GM12878 (cell line): ENCODE measurements at regions not wholly inside any gene's neighbourhood (a gene's known extent, or its start where the extent isn't known, plus 50 kb on each side); places are given as distances from the start of the nearest gene placed in this dataset.

Experiments
- ATAC-seq: fragments of 200-7000 bp; cut with Tn5 transposase; 3 replicates; pipeline ENCODE4 v1.9.1; 2020; ENCODE audit warnings: mild to moderate bottlenecking, moderate library complexity
- BruUV-seq: library from RNA; stranded (reverse); fragments of 400-500 nt; replicated peaks from 2 replicates; lab custom pipeline; 2021; lab: Mats Ljungman, UMichigan
- CTCF ChIA-PET: fragments of 300-600 bp; sonication (Branson Sonifier 250); formaldehyde crosslinking; extraction: SDS; loops from one replicate; lab custom pipeline; 2021; ENCODE audit warnings: inconsistent platforms; lab: Yijun Ruan, JAX
- POLR2A ChIA-PET: fragments of 350-600 bp; formaldehyde crosslinking; extraction: SDS; loops from one replicate; lab custom pipeline; 2021; ENCODE audit warnings: inconsistent platforms; lab: Charles Lee
- RAD21 ChIA-PET: fragments of 300-600 bp; sonication (Branson Sonifier 250); formaldehyde crosslinking; loops from one replicate; lab custom pipeline; 2023; ENCODE audit warnings: antibody characterized with exemption; ENCODE audit not compliant: unreplicated experiment; lab: Charles Lee
- SMC1A ChIA-PET: fragments of 300-600 bp; sonication (Branson Sonifier 250); formaldehyde crosslinking; loops from one replicate; lab custom pipeline; 2023; ENCODE audit not compliant: unreplicated experiment, uncharacterized antibody; lab: Charles Lee
- DNase-seq: peaks from one replicate; pipeline ENCODE4 v3.0.0-alpha.2; 2011; ENCODE audit warnings: low read depth, low spot score
- FAIRE-seq: peaks from 3 replicates; lab custom pipeline; 2011; peaks lifted over from hg19 to GRCh38; lab: Jason Lieb, UNC
- H2AFZ ChIP-seq: 2 replicates; pipeline ENCODE4 v1.6.0; 2011; ENCODE audit warnings: low read depth, low read length, control low read depth; ENCODE audit not compliant: control insufficient read depth
- H3K27ac ChIP-seq: 2 replicates; pipeline ENCODE4 v1.5.1; 2011; ENCODE audit warnings: control low read depth; ENCODE audit not compliant: control insufficient read depth, insufficient read depth
- H3K27me3 ChIP-seq, 2 experiments: replicated peaks in 1 of 2; 2 replicates each; pipeline versions ENCODE4 v1.6.0 to v1.6.1; 2011; ENCODE audit warnings: low read length in 1 of 2; ENCODE audit not compliant: control insufficient read depth in 2 of 2, insufficient read depth in 2 of 2
- H3K36me3 ChIP-seq, 2 experiments: 2 replicates each; pipeline ENCODE4 v1.5.1; 2011; ENCODE audit warnings: low read length in 1 of 2; ENCODE audit not compliant: control insufficient read depth in 2 of 2, insufficient read depth in 2 of 2
- H3K4me1 ChIP-seq: 2 replicates; pipeline ENCODE4 v1.6.1; 2011; ENCODE audit warnings: mild to moderate bottlenecking, low read length, moderate library complexity, mixed read lengths; ENCODE audit not compliant: control insufficient read depth, insufficient read depth
- H3K4me2 ChIP-seq: 2 replicates; pipeline ENCODE4 v1.6.0; 2011; ENCODE audit warnings: control low read depth; ENCODE audit not compliant: control insufficient read depth, insufficient read depth
- H3K4me3 ChIP-seq: fragments of 200-600 bp; sonication (generic); 2 replicates; pipeline ENCODE4 v1.5.1; 2016
- H3K79me2 ChIP-seq: 2 replicates; pipeline ENCODE4 v1.6.0; 2011; ENCODE audit warnings: low read length; ENCODE audit not compliant: control insufficient read depth, insufficient read depth
- H3K9ac ChIP-seq: 2 replicates; pipeline ENCODE4 v1.8.0; 2011; ENCODE audit warnings: low read length, control low read depth, mixed read lengths; ENCODE audit not compliant: control insufficient read depth, insufficient read depth
- H3K9me3 ChIP-seq: replicated peaks from 3 replicates; pipeline ENCODE4 v1.5.1; 2011; ENCODE audit warnings: mild to moderate bottlenecking, low read length; ENCODE audit not compliant: control insufficient read depth, insufficient read depth
- H4K20me1 ChIP-seq: 2 replicates; pipeline ENCODE4 v1.6.0; 2011; ENCODE audit not compliant: control insufficient read depth, insufficient read depth
- ATF7 ChIP-seq: fragments of 450-650 bp; IDR thresholded peaks from 2 replicates; pipeline ENCODE4 v1.6.1; 2016; ENCODE audit warnings: low read depth, mild to moderate bottlenecking
- BACH1 ChIP-seq: fragments of 450-650 bp; IDR thresholded peaks from 2 replicates; pipeline ENCODE4 v1.6.1; 2017; ENCODE audit warnings: mild to moderate bottlenecking, borderline replicate concordance
- ETV6 ChIP-seq, 2 experiments: fragments of 450-650 bp in 1 of 2; IDR thresholded peaks in 1 of 2; conservative IDR thresholded peaks in 1 of 2; 2 replicates each; pipeline ENCODE4 v1.6.1; 2014; ENCODE audit warnings: antibody characterized with exemption in 1 of 2, borderline replicate concordance in 1 of 2, low read depth in 1 of 2, mild to moderate bottlenecking in 1 of 2, moderate library complexity in 1 of 2
- FOXK2 ChIP-seq: fragments of 450-650 bp; IDR thresholded peaks from 2 replicates; pipeline ENCODE4 v1.6.1; 2017; ENCODE audit warnings: mild to moderate bottlenecking, moderate library complexity
- MEF2B ChIP-seq: fragments of 450-650 bp; IDR thresholded peaks from 2 replicates; pipeline ENCODE4 v1.6.1; 2018; ENCODE audit warnings: mild to moderate bottlenecking, moderate library complexity; ENCODE audit not compliant: partially characterized antibody, poor library complexity, severe bottlenecking
- ZSCAN29 ChIP-seq: fragments of 450-650 bp; IDR thresholded peaks from 2 replicates; pipeline ENCODE4 v1.6.1; 2017; ENCODE audit warnings: mild to moderate bottlenecking, moderate library complexity
- WGBS: methylation state at CpG from one replicate; pipeline ENCODE4 v1.1.6; 2016; ENCODE audit warnings: low lambda C conversion rate; ENCODE audit not compliant: insufficient replicate concordance, insufficient coverage; ENCODE audit errors: missing lambda C conversion rate; 5-methylcytosine and 5-hydroxymethylcytosine counted together
- in situ Hi-C: fragments of 300-500 bp; cut with MboI; formaldehyde crosslinking; loops from 9 replicates; pipeline ENCODE4 v1.14.3; 2018; ENCODE audit warnings: mixed read lengths
- intact Hi-C: fragments of 100-400 bp; cut with micrococcal nuclease; formaldehyde crosslinking; loops from one replicate; pipeline ENCODE4 v1.14.2; 2022; ENCODE audit not compliant: unreplicated experiment
- TF ChIP-seq, protein P1 (sequence below): IDR thresholded peaks from 2 replicates; pipeline ENCODE4 v1.6.1; 2012; ENCODE audit warnings: low read depth, low read length, improper control_type of control experiment
- TF ChIP-seq, protein P2 (sequence below): IDR thresholded peaks from 2 replicates; pipeline ENCODE4 v1.6.1; 2012; ENCODE audit warnings: low read length, inconsistent platforms
- TF ChIP-seq, protein P3 (sequence below): IDR thresholded peaks from 2 replicates; pipeline ENCODE4 v1.6.1; 2012; ENCODE audit warnings: improper control_type of control experiment, low read depth, low read length; ENCODE audit not compliant: insufficient replicate concordance

DNA sequence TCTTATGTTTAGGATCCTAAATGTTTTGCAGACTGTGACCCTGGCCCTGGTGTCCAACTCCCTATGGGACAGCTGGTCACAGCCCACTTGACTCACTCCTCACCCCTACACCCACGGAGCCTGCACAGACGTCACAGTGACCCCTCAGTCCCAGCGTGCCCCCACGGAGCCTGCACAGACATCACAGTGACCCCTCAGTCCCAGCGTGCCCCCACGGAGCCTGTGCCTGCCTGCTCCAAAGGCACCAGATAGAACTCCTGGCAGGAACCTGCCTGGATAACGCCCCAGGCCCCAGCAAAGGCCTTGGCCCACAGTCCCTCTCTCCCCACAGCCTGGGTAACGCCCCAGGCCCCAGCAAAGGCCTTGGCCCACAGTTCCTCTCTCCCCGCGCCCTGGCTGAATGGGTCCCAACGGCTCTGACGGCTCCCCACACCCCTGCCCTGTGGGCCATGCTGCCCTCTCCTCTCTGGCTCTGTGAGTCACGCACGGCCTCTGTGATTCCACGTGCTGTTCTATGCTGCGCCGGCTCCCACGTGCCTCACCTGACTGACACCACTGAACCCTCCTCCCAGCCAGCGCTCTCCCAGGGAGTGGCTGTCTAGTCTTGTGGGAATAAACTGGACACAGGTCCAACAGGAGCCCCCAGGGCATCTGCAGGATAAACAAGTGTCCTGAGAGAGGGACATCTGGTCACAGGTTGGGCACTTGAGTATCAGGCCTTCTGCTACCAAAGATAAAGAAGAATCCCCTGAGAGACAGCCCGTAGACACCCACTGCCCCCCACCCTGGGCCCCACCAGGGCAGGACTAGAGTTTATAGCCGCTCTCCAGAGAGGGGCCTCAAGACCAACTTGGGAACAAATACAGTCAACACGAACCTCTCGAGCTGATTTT lies 250.3 kb downstream of the BRD1 start:
- no peak for TF ChIP-seq FOXK2
- no peak for TF ChIP-seq MEF2B
- TF ChIP-seq, protein P1, sequence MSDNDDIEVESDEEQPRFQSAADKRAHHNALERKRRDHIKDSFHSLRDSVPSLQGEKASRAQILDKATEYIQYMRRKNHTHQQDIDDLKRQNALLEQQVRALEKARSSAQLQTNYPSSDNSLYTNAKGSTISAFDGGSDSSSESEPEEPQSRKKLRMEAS, result no peak
- TF ChIP-seq, protein P2, sequence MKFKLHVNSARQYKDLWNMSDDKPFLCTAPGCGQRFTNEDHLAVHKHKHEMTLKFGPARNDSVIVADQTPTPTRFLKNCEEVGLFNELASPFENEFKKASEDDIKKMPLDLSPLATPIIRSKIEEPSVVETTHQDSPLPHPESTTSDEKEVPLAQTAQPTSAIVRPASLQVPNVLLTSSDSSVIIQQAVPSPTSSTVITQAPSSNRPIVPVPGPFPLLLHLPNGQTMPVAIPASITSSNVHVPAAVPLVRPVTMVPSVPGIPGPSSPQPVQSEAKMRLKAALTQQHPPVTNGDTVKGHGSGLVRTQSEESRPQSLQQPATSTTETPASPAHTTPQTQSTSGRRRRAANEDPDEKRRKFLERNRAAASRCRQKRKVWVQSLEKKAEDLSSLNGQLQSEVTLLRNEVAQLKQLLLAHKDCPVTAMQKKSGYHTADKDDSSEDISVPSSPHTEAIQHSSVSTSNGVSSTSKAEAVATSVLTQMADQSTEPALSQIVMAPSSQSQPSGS, result no peak
- no peak for TF ChIP-seq BACH1
- no peak for TF ChIP-seq ZSCAN29
- TF ChIP-seq, protein P3, sequence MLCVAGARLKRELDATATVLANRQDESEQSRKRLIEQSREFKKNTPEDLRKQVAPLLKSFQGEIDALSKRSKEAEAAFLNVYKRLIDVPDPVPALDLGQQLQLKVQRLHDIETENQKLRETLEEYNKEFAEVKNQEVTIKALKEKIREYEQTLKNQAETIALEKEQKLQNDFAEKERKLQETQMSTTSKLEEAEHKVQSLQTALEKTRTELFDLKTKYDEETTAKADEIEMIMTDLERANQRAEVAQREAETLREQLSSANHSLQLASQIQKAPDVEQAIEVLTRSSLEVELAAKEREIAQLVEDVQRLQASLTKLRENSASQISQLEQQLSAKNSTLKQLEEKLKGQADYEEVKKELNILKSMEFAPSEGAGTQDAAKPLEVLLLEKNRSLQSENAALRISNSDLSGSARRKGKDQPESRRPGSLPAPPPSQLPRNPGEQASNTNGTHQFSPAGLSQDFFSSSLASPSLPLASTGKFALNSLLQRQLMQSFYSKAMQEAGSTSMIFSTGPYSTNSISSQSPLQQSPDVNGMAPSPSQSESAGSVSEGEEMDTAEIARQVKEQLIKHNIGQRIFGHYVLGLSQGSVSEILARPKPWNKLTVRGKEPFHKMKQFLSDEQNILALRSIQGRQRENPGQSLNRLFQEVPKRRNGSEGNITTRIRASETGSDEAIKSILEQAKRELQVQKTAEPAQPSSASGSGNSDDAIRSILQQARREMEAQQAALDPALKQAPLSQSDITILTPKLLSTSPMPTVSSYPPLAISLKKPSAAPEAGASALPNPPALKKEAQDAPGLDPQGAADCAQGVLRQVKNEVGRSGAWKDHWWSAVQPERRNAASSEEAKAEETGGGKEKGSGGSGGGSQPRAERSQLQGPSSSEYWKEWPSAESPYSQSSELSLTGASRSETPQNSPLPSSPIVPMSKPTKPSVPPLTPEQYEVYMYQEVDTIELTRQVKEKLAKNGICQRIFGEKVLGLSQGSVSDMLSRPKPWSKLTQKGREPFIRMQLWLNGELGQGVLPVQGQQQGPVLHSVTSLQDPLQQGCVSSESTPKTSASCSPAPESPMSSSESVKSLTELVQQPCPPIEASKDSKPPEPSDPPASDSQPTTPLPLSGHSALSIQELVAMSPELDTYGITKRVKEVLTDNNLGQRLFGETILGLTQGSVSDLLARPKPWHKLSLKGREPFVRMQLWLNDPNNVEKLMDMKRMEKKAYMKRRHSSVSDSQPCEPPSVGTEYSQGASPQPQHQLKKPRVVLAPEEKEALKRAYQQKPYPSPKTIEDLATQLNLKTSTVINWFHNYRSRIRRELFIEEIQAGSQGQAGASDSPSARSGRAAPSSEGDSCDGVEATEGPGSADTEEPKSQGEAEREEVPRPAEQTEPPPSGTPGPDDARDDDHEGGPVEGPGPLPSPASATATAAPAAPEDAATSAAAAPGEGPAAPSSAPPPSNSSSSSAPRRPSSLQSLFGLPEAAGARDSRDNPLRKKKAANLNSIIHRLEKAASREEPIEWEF, result no peak
- TF ChIP-seq ETV6 (conservative IDR thresholded peaks at IDR 0.05 in 1 of 2, IDR thresholded peaks at IDR 0.05 in 1 of 2; ENCODE audit: borderline replicate concordance in 1 of 2, low read depth in 1 of 2), result no peak
- no peak for TF ChIP-seq ATF7
- Histone ChIP-seq H3K36me3 (no peaks in the 10 kb centered on the region; a peak in 1 of 4 replicates), H3K79me2 (no peaks in the 10 kb centered on the region), H3K9ac (no peak overlapping the region), H3K4me2 (no peak overlapping the region), H4K20me1 (no peaks in the 10 kb centered on the region), H2AFZ (no peak overlapping the region), H3K27me3 (no peaks in the 10 kb centered on the region), H3K9me3 (peaks cover 2% of the 10 kb centered on the region; the same call in 1 of the 3 replicates), H3K4me1 (no peaks in the 10 kb centered on the region), H3K27ac (no peak overlapping the region), H3K4me3 (no peak overlapping the region)
- ChIA-PET RAD21 (no interaction called here), SMC1A (no interaction called here), CTCF (no interaction called here), POLR2A (no interaction called here)
- WGBS, result 65% methylated on average over 18 of the region's 23 CpGs
- intact Hi-C loops, result no loop called here
- FAIRE-seq, result no peak
- in situ Hi-C loops, result no loop called here
- no peak for ATAC-seq
- DNase-seq, result no peak
- no TSS peak for BruUV-seq
